H1 (cell line): ENCODE measurements at regions not wholly inside any gene's neighbourhood (a gene's known extent, or its start where the extent isn't known, plus 50 kb on each side); places are given as distances from the start of the nearest gene placed in this dataset.

Experiments used
- ASH2L ChIP-seq: fragments of 200-600, 300-600 bp; sonication (generic); IDR thresholded peaks from one replicate; pipeline ENCODE4 v1.7.1; 2017; ENCODE audit warnings: low read length
- KDM5A ChIP-seq: fragments of 200-600 bp; IDR thresholded peaks from 2 replicates; pipeline ENCODE4 v1.7.1; 2012; ENCODE audit warnings: mild to moderate bottlenecking, low read length, inconsistent platforms, mixed read lengths
- NANOG ChIP-seq: IDR thresholded peaks from 2 replicates; pipeline ENCODE4 v1.6.1; 2011; ENCODE audit warnings: low read length, low read depth, mild to moderate bottlenecking, inconsistent platforms; ENCODE audit not compliant: insufficient read depth, poor library complexity, severe bottlenecking
- ZNF274 ChIP-seq: IDR thresholded peaks from 2 replicates; pipeline ENCODE4 v1.7.0; 2012; ENCODE audit warnings: low read length, borderline replicate concordance; ENCODE audit errors: extremely low read depth
- TF ChIP-seq, protein P1 (sequence below): fragments of 300-600 bp; sonication (generic); IDR thresholded peaks from 2 replicates; pipeline ENCODE4 v1.7.1; 2012; ENCODE audit warnings: low read length, moderate library complexity, mild to moderate bottlenecking, inconsistent platforms; ENCODE audit not compliant: insufficient replicate concordance

DNA sequence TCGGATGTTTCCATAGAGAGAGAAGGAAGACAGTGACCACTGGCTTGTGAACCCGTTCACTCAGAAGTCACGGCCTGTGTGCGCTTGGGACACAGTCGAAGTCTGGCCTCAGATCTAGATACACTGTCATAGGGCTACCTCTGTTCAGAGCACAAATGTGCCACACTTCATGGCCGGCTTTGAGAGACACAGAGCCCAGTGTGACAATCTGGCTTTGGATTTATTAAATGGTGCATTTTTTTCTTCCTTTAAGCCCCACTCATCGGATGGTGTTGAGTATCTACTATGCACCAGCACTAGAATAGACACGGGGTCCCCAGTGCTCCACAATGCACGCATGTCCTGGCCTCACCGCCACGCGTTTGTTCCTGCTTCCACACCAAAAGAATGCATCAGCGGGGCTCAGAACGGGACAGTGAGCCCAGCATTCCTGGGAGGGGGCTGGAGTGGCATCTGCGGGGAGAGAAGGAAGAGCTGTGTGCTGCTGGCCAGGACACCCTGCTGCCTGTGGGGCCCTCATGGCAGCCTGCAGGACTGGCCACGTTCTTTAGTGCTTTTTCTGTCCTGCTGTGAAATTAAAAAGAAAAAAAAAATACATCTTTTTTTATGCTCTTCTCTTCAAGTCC, 738.9 kb upstream of the SALL3 start (continued):
- TF ChIP-seq, protein P1, sequence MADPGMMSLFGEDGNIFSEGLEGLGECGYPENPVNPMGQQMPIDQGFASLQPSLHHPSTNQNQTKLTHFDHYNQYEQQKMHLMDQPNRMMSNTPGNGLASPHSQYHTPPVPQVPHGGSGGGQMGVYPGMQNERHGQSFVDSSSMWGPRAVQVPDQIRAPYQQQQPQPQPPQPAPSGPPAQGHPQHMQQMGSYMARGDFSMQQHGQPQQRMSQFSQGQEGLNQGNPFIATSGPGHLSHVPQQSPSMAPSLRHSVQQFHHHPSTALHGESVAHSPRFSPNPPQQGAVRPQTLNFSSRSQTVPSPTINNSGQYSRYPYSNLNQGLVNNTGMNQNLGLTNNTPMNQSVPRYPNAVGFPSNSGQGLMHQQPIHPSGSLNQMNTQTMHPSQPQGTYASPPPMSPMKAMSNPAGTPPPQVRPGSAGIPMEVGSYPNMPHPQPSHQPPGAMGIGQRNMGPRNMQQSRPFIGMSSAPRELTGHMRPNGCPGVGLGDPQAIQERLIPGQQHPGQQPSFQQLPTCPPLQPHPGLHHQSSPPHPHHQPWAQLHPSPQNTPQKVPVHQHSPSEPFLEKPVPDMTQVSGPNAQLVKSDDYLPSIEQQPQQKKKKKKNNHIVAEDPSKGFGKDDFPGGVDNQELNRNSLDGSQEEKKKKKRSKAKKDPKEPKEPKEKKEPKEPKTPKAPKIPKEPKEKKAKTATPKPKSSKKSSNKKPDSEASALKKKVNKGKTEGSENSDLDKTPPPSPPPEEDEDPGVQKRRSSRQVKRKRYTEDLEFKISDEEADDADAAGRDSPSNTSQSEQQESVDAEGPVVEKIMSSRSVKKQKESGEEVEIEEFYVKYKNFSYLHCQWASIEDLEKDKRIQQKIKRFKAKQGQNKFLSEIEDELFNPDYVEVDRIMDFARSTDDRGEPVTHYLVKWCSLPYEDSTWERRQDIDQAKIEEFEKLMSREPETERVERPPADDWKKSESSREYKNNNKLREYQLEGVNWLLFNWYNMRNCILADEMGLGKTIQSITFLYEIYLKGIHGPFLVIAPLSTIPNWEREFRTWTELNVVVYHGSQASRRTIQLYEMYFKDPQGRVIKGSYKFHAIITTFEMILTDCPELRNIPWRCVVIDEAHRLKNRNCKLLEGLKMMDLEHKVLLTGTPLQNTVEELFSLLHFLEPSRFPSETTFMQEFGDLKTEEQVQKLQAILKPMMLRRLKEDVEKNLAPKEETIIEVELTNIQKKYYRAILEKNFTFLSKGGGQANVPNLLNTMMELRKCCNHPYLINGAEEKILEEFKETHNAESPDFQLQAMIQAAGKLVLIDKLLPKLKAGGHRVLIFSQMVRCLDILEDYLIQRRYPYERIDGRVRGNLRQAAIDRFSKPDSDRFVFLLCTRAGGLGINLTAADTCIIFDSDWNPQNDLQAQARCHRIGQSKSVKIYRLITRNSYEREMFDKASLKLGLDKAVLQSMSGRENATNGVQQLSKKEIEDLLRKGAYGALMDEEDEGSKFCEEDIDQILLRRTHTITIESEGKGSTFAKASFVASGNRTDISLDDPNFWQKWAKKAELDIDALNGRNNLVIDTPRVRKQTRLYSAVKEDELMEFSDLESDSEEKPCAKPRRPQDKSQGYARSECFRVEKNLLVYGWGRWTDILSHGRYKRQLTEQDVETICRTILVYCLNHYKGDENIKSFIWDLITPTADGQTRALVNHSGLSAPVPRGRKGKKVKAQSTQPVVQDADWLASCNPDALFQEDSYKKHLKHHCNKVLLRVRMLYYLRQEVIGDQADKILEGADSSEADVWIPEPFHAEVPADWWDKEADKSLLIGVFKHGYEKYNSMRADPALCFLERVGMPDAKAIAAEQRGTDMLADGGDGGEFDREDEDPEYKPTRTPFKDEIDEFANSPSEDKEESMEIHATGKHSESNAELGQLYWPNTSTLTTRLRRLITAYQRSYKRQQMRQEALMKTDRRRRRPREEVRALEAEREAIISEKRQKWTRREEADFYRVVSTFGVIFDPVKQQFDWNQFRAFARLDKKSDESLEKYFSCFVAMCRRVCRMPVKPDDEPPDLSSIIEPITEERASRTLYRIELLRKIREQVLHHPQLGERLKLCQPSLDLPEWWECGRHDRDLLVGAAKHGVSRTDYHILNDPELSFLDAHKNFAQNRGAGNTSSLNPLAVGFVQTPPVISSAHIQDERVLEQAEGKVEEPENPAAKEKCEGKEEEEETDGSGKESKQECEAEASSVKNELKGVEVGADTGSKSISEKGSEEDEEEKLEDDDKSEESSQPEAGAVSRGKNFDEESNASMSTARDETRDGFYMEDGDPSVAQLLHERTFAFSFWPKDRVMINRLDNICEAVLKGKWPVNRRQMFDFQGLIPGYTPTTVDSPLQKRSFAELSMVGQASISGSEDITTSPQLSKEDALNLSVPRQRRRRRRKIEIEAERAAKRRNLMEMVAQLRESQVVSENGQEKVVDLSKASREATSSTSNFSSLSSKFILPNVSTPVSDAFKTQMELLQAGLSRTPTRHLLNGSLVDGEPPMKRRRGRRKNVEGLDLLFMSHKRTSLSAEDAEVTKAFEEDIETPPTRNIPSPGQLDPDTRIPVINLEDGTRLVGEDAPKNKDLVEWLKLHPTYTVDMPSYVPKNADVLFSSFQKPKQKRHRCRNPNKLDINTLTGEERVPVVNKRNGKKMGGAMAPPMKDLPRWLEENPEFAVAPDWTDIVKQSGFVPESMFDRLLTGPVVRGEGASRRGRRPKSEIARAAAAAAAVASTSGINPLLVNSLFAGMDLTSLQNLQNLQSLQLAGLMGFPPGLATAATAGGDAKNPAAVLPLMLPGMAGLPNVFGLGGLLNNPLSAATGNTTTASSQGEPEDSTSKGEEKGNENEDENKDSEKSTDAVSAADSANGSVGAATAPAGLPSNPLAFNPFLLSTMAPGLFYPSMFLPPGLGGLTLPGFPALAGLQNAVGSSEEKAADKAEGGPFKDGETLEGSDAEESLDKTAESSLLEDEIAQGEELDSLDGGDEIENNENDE: no peak
- TF ChIP-seq ZNF274 (no peak), NANOG (no peak), ASH2L (no peak), KDM5A (no peak)
